ENCODE measurements at regions not wholly inside any gene's neighbourhood (a gene's known extent, or its start where the extent isn't known, plus 50 kb on each side); places are given as distances from the start of the nearest gene placed in this dataset.

DNA sequence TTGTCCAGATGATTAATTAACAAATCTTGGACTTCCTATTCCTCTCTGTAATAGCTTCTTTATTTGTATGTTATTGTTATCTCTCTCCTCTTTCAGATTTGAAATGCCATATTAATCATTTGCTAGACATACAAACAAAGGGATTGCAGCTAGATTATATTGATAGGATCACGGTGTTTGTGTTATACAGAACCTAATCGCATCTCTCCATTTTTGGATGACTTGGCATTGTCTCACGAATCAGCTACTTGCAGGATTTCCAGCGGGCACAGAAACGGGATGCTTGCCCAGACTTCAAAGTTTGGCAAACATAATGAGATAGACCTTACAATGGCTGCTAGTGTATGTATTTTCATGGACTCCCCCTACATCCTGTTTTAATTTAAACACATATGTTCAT is 368.1 kb downstream of the TLE4 start (continued):
- TF ChIP-seq, protein P1, sequence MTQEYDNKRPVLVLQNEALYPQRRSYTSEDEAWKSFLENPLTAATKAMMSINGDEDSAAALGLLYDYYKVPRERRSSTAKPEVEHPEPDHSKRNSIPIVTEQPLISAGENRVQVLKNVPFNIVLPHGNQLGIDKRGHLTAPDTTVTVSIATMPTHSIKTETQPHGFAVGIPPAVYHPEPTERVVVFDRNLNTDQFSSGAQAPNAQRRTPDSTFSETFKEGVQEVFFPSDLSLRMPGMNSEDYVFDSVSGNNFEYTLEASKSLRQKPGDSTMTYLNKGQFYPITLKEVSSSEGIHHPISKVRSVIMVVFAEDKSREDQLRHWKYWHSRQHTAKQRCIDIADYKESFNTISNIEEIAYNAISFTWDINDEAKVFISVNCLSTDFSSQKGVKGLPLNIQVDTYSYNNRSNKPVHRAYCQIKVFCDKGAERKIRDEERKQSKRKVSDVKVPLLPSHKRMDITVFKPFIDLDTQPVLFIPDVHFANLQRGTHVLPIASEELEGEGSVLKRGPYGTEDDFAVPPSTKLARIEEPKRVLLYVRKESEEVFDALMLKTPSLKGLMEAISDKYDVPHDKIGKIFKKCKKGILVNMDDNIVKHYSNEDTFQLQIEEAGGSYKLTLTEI (CRISPR knock-in tag; conservative IDR thresholded peaks at IDR 0.05): no peak

DNA sequence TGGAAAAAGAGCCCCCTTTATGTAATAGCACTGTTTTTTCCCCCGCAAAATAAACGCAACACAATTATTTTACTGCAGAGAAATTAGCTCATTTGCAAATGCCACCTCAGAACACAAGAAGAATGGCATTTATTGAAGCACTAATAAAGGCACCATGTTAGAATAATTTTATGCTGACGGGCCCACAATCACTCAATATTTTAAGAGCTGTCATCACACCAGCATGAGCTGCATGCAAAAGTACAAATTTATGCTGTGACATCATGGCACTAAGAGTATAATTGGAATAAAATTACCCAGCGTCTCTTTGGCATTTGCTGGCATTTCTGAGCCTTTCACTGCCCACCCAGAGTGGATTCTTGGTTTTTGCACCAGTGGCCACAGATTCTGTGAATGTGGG is 364.6 kb downstream of the TLE4 start:
- ChIA-PET POLR2A (no interaction called here), CTCF (ENCODE audit: low intra/inter-chr PET ratio, low total read pairs) (no interaction called here)
- Histone ChIP-seq H3K4me3 (replicated peaks in 1 of 3; ENCODE audit: insufficient read depth in 1 of 3, low read depth in 2 of 3, low read length in 3 of 3) (no peak overlapping the region), H3K9me3 (ENCODE audit: low read length) (no peaks in the 10 kb centered on the region), H3K4me2 (ENCODE audit: low read depth, low read length) (no peak overlapping the region), H3K27ac (ENCODE audit: extremely low read length, insufficient read depth, low read length) (no peak overlapping the region), H3K9ac (ENCODE audit: insufficient read depth, low read depth, low read length) (no peak overlapping the region), H3K27me3 (ENCODE audit: control insufficient read depth in 1 of 2, insufficient read depth in 2 of 2, low read length in 2 of 2) (no peaks in the 10 kb centered on the region), H3K36me3 (replicated peaks in 1 of 2; ENCODE audit: control insufficient read depth in 1 of 2, insufficient read depth in 2 of 2, low read length in 2 of 2) (no peaks in the 10 kb centered on the region), H4K20me1 (ENCODE audit: insufficient read depth, low read length) (no peaks in the 10 kb centered on the region), H2AFZ (ENCODE audit: low read length) (no peak overlapping the region), H3K4me1 (ENCODE audit: insufficient read depth, low read length) (no peaks in the 10 kb centered on the region), H3K79me2 (ENCODE audit: insufficient read depth, low read length) (no peaks in the 10 kb centered on the region)
- FAIRE-seq (no peak), ATAC-seq (no peak), DNase-seq (ENCODE audit: low spot score) (no peak)
- BruUV-seq (replicated peaks): no TSS peak
- TF ChIP-seq ZNF24 (IDR thresholded peaks at IDR 0.05) (no peak), NFYC (CRISPR knock-in tag; IDR thresholded peaks at IDR 0.05) (no peak), U2AF2 (IDR thresholded peaks at IDR 0.05; ENCODE audit: low read depth, low read length) (no peak), GATA4 (IDR thresholded peaks at IDR 0.05; ENCODE audit: borderline replicate concordance, low read depth) (no peak), DPF2 (CRISPR knock-in tag; IDR thresholded peaks at IDR 0.05; ENCODE audit: borderline replicate concordance, low read depth) (no peak), MZF1 (CRISPR knock-in tag; IDR thresholded peaks at IDR 0.05; ENCODE audit: borderline replicate concordance) (no peak), ZNF260 (CRISPR knock-in tag; IDR thresholded peaks at IDR 0.05; ENCODE audit: borderline replicate concordance, low read depth) (no peak), ZSCAN5A (CRISPR knock-in tag; IDR thresholded peaks at IDR 0.05; ENCODE audit: borderline replicate concordance) (no peak), SNAI1 (CRISPR knock-in tag; IDR thresholded peaks at IDR 0.05; ENCODE audit: borderline replicate concordance) (no peak), PBX3 (CRISPR knock-in tag; IDR thresholded peaks at IDR 0.05; ENCODE audit: borderline replicate concordance) (no peak), NFE2L2 (IDR thresholded peaks at IDR 0.05; ENCODE audit: low read length) (no peak), ZNF12 (CRISPR knock-in tag; IDR thresholded peaks at IDR 0.05) (no peak), ZNF34 (CRISPR knock-in tag; IDR thresholded peaks at IDR 0.05; ENCODE audit: borderline replicate concordance) (no peak), RFX1 (IDR thresholded peaks at IDR 0.05) (no peak), ZFP36L1 (CRISPR knock-in tag; IDR thresholded peaks at IDR 0.05) (no peak), DNMT3B (CRISPR knock-in tag; conservative IDR thresholded peaks at IDR 0.05) (no peak), ZNF782 (CRISPR knock-in tag; IDR thresholded peaks at IDR 0.05; ENCODE audit: borderline replicate concordance) (no peak), TAF15 (IDR thresholded peaks at IDR 0.05; ENCODE audit: low read depth, low read length, poor library complexity, severe bottlenecking) (no peak)
- in situ Hi-C loops (cut with HindIII; ENCODE audit: extremely low pct_ligation_motif_present, low pct_unique_long_range_greater_than_20kb): no loop called here
- 50% methylated on average over 4 of the region's 4 CpGs for WGBS (ENCODE audit: low lambda C conversion rate)
- intact Hi-C loops (cut with micrococcal nuclease; ENCODE audit: unreplicated experiment): no loop called here
